Kidney tubule cell (primary cell): ENCODE measurements at regions not wholly inside any gene's neighbourhood (a gene's known extent, or its start where the extent isn't known, plus 50 kb on each side); places are given as distances from the start of the nearest gene placed in this dataset.
"Not testable (repeated sequence)": the region's sequence is repeated elsewhere in the genome, so short reads cannot be mapped to it uniquely, and the experiment has no call there.

ENCODE experiments used
- DNase-seq: peaks from one replicate; pipeline ENCODE4 v3.0.0-alpha.2; 2018; ENCODE audit warnings: low spot score

DNA sequence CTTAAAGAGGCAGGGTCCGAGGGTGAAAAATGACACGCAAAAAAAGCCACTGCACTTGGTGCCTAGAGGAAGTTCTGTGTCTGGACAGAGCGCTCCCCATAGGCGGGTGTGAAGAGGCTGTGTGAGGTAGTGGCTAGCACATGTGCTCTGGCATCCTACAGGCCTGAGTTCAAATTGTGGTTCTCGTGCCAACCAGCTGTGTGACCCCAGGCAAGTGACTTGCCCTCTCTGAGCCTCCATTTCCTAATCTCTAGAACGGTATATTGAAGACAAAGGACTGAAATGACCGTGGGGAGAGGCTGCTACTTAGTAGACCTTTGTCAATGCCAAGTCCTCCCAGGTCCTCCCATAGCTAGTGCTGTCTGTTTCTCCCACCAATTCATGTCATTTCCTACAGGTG lies 79.1 kb upstream of the MYL10 start:
- DNase-seq = no peak

DNA sequence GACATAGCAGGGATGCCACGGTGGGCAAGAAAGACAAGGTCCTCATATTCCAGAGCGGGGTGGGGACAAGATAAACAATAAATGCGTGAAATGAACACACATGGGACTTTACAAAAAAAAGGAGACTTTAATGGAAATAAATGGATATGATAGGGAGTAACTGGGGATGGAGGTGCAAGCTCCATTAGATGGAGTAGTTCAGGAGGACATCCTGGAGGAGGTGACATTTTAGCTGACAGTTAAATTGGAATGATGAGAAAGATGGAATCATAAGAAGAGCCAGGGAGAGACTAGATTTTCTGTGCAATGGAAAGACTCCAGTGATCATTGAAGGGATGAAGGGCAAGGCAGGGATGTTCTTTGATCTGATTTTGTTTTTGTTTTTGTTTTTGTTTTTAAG lies 83.6 kb upstream of the MYL10 start:
- no peak for DNase-seq

DNA sequence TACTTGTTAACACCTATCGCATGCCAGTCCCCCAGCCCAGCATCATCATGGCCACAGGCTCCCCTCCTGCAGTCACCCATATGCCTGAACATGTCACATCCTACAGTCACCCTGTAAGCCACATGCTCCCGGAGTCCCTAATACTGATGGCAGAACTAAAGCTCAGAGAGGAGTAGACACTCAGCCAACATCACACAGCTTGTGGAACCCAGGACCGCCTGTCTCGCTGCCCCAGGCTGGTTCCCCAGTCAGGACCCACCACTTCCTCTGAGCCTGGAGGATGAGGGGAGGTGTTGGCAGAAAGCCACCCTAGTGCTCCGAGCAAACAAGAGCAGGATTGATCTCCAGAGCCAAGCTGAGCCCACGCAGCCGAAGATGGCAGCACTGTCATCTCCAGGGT lies 85.0 kb upstream of the MYL10 start:
- no peak for DNase-seq

DNA sequence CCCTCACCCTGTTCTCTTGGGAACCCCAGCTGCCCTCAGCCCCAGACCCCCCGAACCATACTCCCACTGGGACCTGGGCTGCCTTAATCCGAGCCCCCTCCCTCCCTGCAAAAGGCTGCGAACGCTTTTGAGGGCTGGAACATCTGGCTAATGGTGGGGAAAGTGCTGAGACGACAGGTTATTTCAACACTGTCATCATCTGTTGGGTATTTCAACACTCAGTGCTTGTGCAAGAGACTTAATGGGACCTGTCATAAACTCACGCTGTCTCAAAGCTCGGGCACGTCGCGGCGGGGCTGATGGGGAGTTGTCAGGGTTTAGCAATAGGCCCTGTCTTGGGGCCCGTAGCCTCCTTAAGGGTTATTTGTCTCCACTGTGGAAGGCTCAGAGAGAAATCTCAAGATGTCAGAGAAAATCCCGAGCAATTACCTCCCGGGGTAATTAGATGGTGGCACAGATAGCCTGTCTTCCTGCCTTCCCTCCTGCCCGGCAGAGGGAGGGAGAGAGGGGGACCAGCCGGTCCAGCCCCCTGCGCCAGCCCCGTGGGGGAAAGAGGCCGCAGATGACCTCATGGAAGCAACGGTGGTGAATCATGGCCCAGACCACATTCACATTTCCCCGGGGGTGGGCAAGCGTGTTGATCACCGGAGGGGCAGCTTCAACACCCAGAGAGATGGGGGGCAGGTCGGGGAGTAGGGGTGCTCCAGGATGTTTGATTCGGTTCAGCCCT lies 88.7 kb upstream of the MYL10 start:
- no peak for DNase-seq

DNA sequence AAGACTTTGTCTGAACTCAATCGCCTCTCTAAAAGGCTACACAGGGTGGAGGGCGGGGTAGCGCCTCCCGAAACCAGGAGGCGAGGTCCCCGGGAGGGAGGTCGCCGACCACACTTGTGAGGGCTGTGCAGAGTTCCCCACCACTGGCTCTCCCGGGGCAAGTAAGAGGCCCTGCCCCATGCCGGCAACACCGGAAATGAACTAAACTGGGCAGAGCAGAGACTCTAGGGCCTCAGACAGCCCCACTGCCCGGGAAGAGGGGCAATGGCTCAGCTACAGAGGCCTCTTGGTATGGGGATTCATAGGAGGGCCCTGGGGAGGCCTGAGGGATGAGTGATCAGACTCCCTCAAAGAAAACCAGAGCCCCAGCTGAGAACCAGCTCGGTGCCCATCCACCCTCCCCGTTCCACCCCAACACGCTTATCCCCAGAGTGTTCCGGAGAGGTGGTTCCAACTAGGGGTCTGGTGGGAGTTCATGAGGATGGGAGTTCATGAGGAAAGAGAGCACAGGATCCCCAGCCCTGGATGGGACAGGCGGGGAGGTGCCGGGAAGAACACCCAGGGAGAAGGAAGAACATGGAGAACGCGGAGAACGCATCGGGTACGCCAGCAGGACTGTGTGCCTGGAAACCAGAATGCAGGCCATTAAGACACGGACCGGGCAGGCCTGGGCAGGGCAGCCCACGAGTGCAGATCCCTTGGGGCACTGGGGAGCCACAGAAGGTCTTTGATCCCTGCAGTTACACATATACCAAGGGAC lies 89.4 kb upstream of the MYL10 start:
- DNase-seq = no peak

DNA sequence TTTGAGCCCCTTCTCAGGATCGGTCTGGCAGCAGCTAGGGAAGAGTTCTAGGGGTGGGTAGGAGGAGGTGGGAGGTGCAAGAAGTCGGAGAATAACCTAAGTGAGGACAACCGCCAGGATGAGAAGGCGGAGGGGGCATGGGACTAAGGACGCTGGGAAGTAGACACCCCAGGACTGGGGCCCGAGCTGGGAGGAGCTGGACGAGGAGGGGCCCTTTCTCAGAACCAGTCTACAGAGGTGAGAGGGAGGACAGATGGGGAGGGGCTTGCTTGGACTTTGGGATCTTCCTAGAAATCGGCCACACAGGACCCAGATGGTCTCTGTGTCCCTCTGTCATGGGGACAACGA lies 90.0 kb upstream of the MYL10 start:
- DNase-seq = no peak

DNA sequence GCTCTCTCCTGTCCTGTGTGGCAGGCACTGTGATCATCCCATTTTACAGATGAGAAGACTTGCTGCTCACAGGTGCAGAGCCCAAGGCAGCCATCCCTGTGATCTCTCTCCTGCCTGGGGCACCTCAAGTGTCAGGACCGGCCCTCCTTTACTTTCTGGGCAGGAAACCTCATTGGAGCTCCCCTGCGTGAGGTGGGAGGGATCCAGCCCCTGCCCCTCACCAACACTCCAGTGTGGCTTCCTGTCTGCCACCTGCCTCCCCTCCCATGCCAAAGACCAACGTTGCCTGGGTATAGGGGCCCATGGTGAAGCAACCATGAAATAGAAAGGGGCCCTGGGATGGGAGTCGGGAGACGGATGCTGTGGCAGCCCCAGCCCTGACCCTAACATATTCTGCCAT lies 91.2 kb upstream of the MYL10 start:
- no peak for DNase-seq

DNA sequence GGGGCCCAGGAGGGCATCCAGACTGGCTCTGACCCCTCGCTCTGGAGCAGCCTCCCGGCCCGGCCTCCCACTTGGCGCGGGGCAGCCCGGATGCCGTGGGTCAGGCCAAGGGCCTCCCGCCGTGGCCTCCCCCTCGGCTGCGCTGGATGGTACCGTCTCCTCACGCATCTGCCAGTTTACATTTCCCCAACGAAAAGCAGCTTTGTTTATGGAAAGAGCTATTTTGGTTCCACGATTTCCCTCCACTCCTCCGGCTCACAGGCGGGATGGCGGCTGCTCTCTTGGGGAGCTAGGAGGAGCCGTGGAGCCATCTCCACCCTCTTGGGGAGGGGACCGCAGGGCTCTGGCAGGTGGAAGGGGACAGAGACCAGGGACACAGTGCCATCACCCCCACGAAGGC lies 93.2 kb upstream of the MYL10 start:
- DNase-seq = no peak

DNA sequence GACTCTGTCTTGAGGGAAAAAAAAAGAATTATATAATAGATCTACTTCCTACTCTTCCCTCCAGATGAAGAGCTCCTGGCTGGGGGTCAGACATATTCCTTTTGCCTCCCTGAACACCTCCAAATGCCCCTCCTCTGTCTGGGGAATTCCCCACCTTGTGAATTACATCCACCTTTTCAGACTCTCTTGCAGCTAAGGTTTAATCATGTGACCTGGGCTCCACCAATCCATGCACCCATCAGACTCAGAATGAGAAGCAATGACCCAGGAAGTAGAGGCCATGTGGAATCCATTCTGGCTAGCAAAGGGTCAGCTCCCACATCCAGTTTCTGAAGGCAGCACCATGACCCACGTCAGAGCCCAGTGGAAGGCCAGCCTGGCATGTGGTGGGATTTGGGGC lies 93.6 kb upstream of the CUX1 start:
- DNase-seq = no peak

DNA sequence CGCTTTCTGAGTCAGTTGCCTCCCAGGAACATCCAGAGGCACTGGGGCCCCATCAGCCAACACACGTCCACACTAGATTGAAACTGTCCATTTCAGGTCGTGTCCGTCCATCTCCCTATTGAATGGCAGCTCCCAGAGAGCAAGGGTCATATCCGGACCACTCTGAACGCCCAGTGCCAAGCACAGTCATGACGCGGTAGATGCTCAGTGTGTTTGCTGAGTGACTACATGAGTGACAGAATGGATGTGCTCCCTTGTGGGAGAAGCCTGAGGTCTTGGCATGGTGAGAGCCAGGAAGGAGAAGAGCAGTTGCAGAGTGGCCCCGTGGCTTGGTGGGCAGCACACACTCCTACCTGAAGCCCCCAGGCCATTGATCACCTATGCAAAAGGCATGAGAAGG lies 92.5 kb upstream of the CUX1 start:
- no peak for DNase-seq

DNA sequence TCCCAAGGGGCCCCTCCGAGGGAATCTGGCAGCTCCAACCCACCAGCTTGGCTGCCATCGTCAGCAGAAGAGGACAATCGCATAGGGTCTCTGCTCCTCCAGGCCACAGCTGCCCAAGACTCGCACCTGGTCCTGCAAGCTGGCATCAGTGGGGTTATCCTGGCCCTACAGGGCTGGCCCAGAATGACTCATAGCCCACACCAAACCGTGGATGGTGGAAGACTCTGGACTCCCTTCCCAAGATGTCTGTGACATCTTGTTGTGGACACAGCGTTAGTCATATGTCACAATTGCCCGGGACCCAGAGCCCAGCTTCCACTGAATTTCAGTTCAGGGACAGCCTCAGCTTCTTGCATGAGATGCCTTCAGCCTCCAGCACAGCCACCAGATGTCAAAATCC lies 91.5 kb upstream of the CUX1 start:
- DNase-seq = no peak

DNA sequence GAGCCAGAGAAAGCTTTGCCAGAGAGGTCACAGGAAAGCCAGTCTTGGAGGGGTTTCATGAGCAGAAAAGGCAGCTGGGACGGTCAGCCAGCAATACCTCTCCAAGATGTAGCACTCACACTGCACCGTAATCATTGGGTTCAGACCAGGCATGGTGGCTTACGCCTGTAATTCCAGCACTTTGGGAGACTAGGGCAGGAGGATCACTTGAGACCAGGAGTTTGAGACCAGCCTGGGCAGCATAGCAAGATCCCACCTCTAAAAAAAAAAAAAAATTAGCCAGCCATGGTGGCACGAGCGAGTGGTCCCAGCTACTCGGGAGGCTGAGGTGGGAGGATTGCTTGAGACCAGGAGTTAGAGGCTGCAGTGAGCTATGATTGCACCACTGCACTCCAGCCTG lies 90.2 kb upstream of the CUX1 start:
- DNase-seq = no peak

DNA sequence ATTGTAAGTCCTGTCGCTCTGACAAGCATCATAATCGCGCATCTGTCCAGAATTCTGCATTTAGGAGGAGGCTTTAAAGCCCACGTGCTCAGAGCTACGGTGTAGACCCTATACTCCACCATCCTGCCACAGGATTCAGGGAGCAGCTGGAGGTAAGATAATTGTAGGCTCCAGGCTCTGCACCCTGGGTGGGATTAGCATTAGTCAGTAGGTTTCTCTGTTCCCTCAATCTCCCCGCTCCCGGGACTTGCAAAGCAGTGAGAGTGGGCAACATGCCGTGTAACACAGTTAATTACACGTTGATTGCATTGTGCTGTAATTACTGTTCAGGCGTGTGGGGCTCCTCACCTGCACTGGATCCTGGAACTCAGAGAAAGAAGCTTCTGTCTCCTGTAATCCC lies 89.3 kb upstream of the CUX1 start:
- no peak for DNase-seq

DNA sequence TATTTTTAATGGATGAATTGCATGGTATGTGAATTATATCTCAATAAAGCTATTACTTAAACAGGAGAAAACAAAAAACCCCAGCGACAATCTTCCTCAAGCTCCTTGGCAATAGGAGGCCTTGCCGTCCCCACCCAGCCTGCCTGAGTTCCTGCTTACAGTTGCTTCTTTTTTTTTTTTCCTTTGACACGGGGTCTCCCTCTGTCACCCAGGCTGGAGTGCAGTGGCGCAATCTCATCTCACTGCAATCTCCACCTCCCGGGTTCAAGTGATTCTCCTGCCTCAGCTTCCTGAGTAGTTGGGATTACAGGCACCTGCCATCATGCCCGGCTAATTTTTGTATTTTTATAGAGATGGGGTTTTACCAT lies 88.6 kb upstream of the CUX1 start:
- DNase-seq = not testable (repeated sequence)

DNA sequence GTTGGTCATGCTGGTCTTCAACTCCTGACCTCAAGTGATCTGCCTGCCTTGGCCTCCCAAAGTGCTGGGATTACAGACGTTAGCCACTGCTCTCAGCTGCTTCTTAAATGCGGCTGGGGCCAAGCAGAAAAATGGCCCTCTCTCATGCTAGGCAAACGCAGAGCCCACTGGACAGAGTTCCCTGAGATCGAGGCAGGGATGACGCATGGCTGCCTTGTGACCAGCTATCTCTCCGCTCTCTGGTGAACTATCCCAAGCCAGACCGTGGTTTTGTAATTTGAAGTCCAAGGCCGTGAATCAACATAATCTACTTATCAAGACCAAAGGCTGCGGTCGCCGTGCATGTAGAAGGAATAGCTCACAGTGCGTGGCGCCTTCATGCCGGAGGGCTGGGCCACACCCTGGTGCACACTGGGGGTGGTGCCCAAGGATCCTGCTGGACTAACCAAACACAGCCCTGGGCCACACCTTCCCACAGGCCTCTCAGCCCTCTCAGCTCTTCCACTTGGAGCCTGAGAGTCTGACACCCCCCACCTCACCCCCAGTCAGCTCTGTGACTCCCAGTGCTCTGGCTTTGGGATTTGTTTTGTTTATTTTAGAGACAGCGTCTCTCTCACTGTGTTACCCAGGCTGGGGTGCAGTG lies 88.1 kb upstream of the CUX1 start:
- peak; percentile 70 for DNase-seq

DNA sequence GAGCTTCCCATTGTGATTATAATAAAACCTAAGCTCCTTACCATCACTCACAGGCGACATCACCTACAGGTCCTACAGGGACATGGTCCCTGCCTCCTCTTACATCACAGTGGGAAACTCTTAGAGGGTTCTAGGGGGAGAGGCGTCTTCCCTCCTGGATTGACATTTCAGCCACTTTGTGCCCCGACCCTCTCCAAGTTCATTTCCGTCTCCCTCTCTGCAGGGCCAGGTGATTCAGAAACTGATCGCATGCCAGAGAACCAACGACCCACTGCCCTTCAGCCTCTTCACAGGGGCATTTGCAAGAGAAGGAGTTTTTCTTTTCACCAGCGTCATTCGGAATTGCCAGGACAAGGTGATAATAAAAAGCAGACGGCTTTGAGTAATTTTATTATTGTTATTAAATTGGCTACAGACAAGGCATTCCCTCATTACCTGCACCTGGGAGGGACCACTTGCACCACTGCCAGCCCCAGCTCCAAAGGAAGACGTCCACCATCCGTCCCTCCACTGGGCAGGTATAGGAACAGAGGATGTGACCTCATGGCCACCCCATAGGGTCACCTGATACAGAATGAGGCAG lies 85.8 kb upstream of the CUX1 start:
- peak; percentile 37 for DNase-seq

DNA sequence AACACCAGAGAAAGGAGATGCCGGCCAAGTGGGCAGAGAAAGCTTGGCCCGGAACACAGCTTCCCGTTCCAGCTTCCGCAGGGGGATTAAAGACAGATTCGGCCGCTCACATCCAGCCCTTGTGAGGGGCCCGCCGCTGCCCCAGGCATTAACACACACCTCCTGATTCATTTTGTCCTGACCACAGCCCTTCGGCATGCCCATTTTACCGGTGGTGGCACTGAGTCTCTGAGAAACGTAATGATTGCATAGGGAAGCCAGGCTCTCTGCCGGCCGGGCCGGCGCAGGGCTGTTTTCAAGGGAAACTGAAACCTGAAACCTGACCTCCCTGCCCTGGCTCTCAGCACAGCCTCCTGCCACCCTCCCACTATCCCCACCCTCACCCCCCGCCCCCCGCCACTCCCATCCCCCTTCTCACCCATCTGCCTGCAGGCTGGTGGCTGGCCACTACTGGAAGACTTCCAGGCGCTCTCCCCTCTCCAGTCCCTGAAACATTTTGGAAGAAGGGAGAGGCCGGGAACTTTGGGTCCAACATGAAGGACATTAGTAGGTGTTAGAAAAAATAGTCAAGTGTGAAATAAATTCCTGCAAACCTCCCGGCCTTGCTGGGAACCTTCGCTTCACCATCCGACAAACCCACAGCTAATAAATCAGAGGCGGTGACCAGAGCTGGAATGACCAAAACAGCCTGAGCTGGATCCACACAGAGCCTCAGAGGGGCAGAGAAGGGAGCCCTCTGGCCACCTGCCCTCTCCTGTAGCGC lies 83.5 kb upstream of the CUX1 start:
- DNase-seq = peak; percentile 56

DNA sequence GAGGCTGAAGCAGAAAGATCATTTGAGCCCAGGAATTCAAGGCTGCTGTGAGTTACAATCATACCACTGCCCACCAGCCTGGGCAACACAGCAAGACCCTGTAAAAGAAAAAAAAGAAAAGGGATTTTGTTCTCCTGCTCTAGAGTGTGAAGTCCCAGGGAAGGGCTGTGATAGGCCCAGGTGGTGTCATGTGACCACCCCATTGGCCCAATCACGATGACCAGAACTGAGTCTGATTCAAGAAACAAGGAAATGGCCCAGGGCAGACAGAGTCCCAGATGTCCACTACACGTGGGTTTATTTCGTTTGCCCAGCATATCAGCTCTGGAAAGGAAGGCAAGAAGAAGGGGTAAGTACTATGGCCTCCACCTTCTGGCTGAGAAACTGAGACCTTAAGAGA lies 81.3 kb upstream of the CUX1 start:
- no peak for DNase-seq

DNA sequence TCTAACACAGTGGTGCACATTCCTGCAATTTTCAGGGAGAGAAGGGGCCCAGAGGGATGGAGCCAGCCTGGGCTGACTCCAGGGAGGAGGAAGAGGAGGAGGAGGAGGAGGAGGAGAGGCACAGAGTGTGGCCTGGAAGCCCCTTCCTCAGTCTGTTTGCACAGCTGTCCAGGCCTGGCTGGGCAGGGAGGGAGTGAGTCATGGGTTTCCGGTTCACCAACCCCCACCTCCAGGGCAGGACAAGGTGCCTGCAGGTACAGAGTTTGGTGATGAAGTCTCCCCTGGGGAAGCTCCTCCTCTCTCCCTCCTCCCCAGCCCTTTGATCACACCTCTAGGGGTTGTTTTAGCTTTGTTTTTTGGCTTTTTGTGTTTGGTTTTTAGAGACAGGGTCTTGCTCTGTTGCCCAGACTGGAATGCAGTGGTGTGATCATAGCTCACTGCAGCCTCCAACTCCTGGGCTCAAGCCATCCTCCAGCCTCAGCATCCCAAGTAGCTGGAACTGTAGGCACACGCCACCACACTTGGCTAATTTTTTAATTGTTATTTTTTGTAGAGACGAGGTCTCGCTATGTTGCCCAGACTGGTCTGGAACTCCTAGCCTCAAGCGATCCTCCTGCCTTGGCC lies 77.5 kb upstream of the CUX1 start:
- DNase-seq = peak; percentile 51

DNA sequence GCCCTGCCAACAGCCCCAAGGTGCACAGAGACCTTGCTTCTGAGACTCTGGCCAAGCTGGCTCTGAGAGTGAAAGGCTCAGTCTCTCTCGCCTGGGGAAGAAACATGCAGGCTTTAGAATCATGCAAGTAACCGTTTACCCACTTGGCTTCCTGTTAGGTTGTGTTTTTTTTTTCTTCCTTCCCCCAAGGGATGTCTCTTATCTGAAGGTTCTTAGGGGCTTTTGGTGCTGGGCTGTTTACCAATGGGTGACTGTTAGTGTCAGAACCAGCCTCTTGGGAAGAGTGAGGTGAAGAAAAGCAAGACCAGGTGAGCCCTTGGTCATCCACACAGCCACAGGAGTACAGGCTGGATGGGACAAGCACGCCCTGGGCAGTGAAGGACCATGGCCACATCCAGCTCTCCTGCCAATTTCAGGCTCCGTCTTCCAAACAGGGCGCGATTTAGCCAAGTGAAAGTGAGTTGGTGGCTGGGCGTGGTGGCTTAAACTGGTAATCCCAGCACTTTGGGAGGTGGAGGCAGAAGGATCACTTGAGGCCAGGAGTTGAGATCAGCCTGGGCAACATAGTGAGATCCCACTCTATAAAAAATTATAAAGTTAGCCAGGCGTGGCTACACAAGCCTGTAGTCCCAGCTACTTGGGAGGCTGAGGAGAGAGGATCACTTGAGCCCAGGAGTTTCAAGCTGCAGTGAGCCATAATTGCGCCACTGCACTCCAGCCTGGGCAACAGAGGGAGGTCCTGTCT lies 76.3 kb upstream of the CUX1 start:
- DNase-seq = no peak
